ENCODE measurements at regions not wholly inside any gene's neighbourhood (a gene's known extent, or its start where the extent isn't known, plus 50 kb on each side); places are given as distances from the start of the nearest gene placed in this dataset.

- H3K36me3 ChIP-seq, result no peaks in the 10 kb centered on the region
- no peaks in the 10 kb centered on the region for H3K4me1 Mint-ChIP-seq
- H3K4me2 ChIP-seq, result no peak overlapping the region
- H3K4me3 Mint-ChIP-seq, result no peak overlapping the region
- no peaks in the 10 kb centered on the region for H3K27me3 ChIP-seq
- no peaks in the 10 kb centered on the region for H3K4me1 ChIP-seq
- no peaks in the 10 kb centered on the region for H3K9me3 ChIP-seq (ENCODE audit: low read depth)
- H3F3A ChIP-seq (ENCODE audit: low read depth), result no peaks in the 10 kb centered on the region
- H2AFZ ChIP-seq (replicated peaks), result no peak overlapping the region
- no peaks in the 10 kb centered on the region for H4K20me1 ChIP-seq (ENCODE audit: low read depth)
- no peak overlapping the region for H3K27ac ChIP-seq
- H3K27me3 Mint-ChIP-seq (ENCODE audit: insufficient read depth, low read depth), result peaks cover 3% of the 10 kb centered on the region
- no peak overlapping the region for H3K9ac ChIP-seq
- peak; percentile 17 for TF ChIP-seq CTCF (IDR thresholded peaks at IDR 0.05)
- TF ChIP-seq EZH2phosphoT487 (IDR thresholded peaks at IDR 0.05), result no peak
- H3K9me3 Mint-ChIP-seq, result peaks cover 21% of the 10 kb centered on the region
- DNase-seq (ENCODE audit: low spot score), result no peak
- H3K4me3 ChIP-seq, result no peak overlapping the region
- H3K27ac Mint-ChIP-seq, result no peak overlapping the region
- H3K79me2 ChIP-seq (ENCODE audit: low read depth), result no peaks in the 10 kb centered on the region
- peaks cover 4% of the 10 kb centered on the region for H3K36me3 Mint-ChIP-seq
Measured at GRCh38 chr5:125826214-125826613, 597.0 kb upstream of the GRAMD2B start.

GRCh38 chr5:125829349-125829748 lies 593.9 kb upstream of the GRAMD2B start:
- Histone ChIP-seq H3K9ac (no peak overlapping the region), H3K36me3 (no peaks in the 10 kb centered on the region), H3K27me3 (no peaks in the 10 kb centered on the region), H3K27ac (no peak overlapping the region), H3K79me2 (ENCODE audit: low read depth) (no peaks in the 10 kb centered on the region), H2AFZ (replicated peaks) (no peak overlapping the region), H4K20me1 (ENCODE audit: low read depth) (no peaks in the 10 kb centered on the region), H3K9me3 (ENCODE audit: low read depth) (no peaks in the 10 kb centered on the region), H3K4me3 (no peak overlapping the region), H3K4me1 (no peaks in the 10 kb centered on the region), H3F3A (ENCODE audit: low read depth) (peaks cover 2% of the 10 kb centered on the region), H3K4me2 (no peak overlapping the region)
- no peak for TF ChIP-seq EZH2 (IDR thresholded peaks at IDR 0.05)
- no peak for TF ChIP-seq EZH2phosphoT487 (IDR thresholded peaks at IDR 0.05)
- no peak for TF ChIP-seq CTCF (IDR thresholded peaks at IDR 0.05)
- Mint-ChIP-seq H3K27me3 (ENCODE audit: insufficient read depth, low read depth) (peaks cover 3% of the 10 kb centered on the region), H3K36me3 (peaks cover 7% of the 10 kb centered on the region), H3K4me1 (peaks cover 7% of the 10 kb centered on the region), H3K9me3 (peaks cover 30% of the 10 kb centered on the region), H3K27ac (no peak overlapping the region), H3K4me3 (no peak overlapping the region)
- no peak for DNase-seq (ENCODE audit: low spot score)

- H2AFZ ChIP-seq (replicated peaks), result no peak overlapping the region
- H3K27ac ChIP-seq, result no peak overlapping the region
- peaks cover 7% of the 10 kb centered on the region for H3K36me3 Mint-ChIP-seq
- H3K4me3 Mint-ChIP-seq, result no peak overlapping the region
- no peaks in the 10 kb centered on the region for H4K20me1 ChIP-seq (ENCODE audit: low read depth)
- peaks cover 5% of the 10 kb centered on the region for H3K27me3 Mint-ChIP-seq (ENCODE audit: insufficient read depth, low read depth)
- H3K9me3 Mint-ChIP-seq, result peaks cover 19% of the 10 kb centered on the region
- H3K4me2 ChIP-seq, result no peak overlapping the region
- H3K9me3 ChIP-seq (ENCODE audit: low read depth), result no peaks in the 10 kb centered on the region
- no peak overlapping the region for H3K27ac Mint-ChIP-seq
- H3K4me1 ChIP-seq, result peaks cover 6% of the 10 kb centered on the region
- no peak for DNase-seq (ENCODE audit: low spot score)
- no peak overlapping the region for H3K4me3 ChIP-seq
- H3K36me3 ChIP-seq, result no peaks in the 10 kb centered on the region
- no peak overlapping the region for H3K9ac ChIP-seq
- peaks cover 33% of the 10 kb centered on the region for H3K4me1 Mint-ChIP-seq
- H3K27me3 ChIP-seq, result no peaks in the 10 kb centered on the region
- H3F3A ChIP-seq (ENCODE audit: low read depth), result peaks cover 6% of the 10 kb centered on the region
- H3K79me2 ChIP-seq (ENCODE audit: low read depth), result no peaks in the 10 kb centered on the region
- TF ChIP-seq CTCF (IDR thresholded peaks at IDR 0.05) (no peak), EZH2 (IDR thresholded peaks at IDR 0.05) (no peak), EZH2phosphoT487 (IDR thresholded peaks at IDR 0.05) (no peak)
Measured at GRCh38 chr5:125833398-125833797, 589.8 kb upstream of the GRAMD2B start.
